Activated CD4-positive, alpha-beta T cell treated with anti-CD3 and anti-CD28 coated beads, Interleukin-2, amount 10 ng/mL, durations not matched to agents 7 days and 5 days (primary cell): ENCODE measurements at regions not wholly inside any gene's neighbourhood (a gene's known extent, or its start where the extent isn't known, plus 50 kb on each side); places are given as distances from the start of the nearest gene placed in this dataset.
"Not testable (repeated sequence)": the region's sequence is repeated elsewhere in the genome, so short reads cannot be mapped to it uniquely, and the experiment has no call there.

Experiments used
- CTCF ChIA-PET: fragments of 350-600 bp; sonication (Branson Sonifier 250); formaldehyde crosslinking; loops from one replicate; lab custom pipeline; 2021; ENCODE audit warnings: antibody characterized with exemption; lab: Charles Lee
- POLR2A ChIA-PET: fragments of 350-600 bp; sonication (Branson Sonifier 250); formaldehyde crosslinking; loops from one replicate; lab custom pipeline; 2021; ENCODE audit warnings: antibody characterized with exemption; lab: Charles Lee
- DNase-seq: peaks from one replicate; pipeline ENCODE4 v3.0.0-alpha.2; 2020
- H3K27ac Mint-ChIP-seq: one replicate; pipeline ENCODE4 v1.8.0; 2021; ENCODE audit warnings: mild to moderate bottlenecking, moderate library complexity, mixed read lengths
- H3K27me3 Mint-ChIP-seq: one replicate; pipeline ENCODE4 v1.8.0; 2021; ENCODE audit warnings: mixed read lengths
- H3K36me3 Mint-ChIP-seq: one replicate; pipeline ENCODE4 v1.8.0; 2021; ENCODE audit warnings: low read depth, mixed read lengths
- H3K4me1 Mint-ChIP-seq: one replicate; pipeline ENCODE4 v1.8.0; 2021; ENCODE audit warnings: mixed read lengths
- H3K4me3 Mint-ChIP-seq: one replicate; pipeline ENCODE4 v1.8.0; 2021; ENCODE audit warnings: mild to moderate bottlenecking, moderate library complexity, mixed read lengths
- H3K9me3 Mint-ChIP-seq: one replicate; pipeline ENCODE4 v1.8.0; 2021; ENCODE audit warnings: mixed read lengths

GRCh38 chr6:15157479-15157878, 88.4 kb upstream of the JARID2 start:
- POLR2A ChIA-PET = no interaction called here
- Mint-ChIP-seq H3K9me3 (no peaks in the 10 kb centered on the region), H3K27ac (no peak overlapping the region), H3K36me3 (no peaks in the 10 kb centered on the region), H3K27me3 (no peaks in the 10 kb centered on the region), H3K4me3 (no peak overlapping the region), H3K4me1 (no peaks in the 10 kb centered on the region)
- DNase-seq = no peak
- CTCF ChIA-PET = no interaction called here

- H3K4me1 Mint-ChIP-seq = no peaks in the 10 kb centered on the region
- CTCF ChIA-PET = interaction anchor here (0.7 to 2.0 kb wide), 2 partner anchors 9 to 1702 kb away, joined by 3 to 6 read pairs; no protein-coding TSS in a partner anchor
- H3K4me3 Mint-ChIP-seq = no peak overlapping the region
- no peaks in the 10 kb centered on the region for H3K36me3 Mint-ChIP-seq
- no peak for DNase-seq
- no peak overlapping the region for H3K27ac Mint-ChIP-seq
- POLR2A ChIA-PET = no interaction called here
- no peaks in the 10 kb centered on the region for H3K27me3 Mint-ChIP-seq
- no peaks in the 10 kb centered on the region for H3K9me3 Mint-ChIP-seq
Observed at GRCh38 chr6:15158821-15159619, 86.8 kb upstream of the JARID2 start.

- Mint-ChIP-seq H3K36me3 (no peaks in the 10 kb centered on the region), H3K27me3 (no peaks in the 10 kb centered on the region), H3K4me1 (no peaks in the 10 kb centered on the region), H3K27ac (no peak overlapping the region), H3K4me3 (no peak overlapping the region), H3K9me3 (no peaks in the 10 kb centered on the region)
- ChIA-PET POLR2A (no interaction called here), CTCF (interaction anchor here (0.6 kb wide), 1 partner anchor 19 kb away, joined by 3 read pairs; no protein-coding TSS in a partner anchor)
- DNase-seq = no peak
Observed at GRCh38 chr6:15160812-15161211, 85.1 kb upstream of the JARID2 start.

- not testable (repeated sequence) for DNase-seq, H3K36me3 Mint-ChIP-seq, H3K9me3 Mint-ChIP-seq, H3K4me1 Mint-ChIP-seq, H3K4me3 Mint-ChIP-seq, H3K27me3 Mint-ChIP-seq, H3K27ac Mint-ChIP-seq
- CTCF ChIA-PET = interaction anchor here (0.7 kb wide), 1 partner anchor 35 kb away, joined by 6 read pairs; no protein-coding TSS in a partner anchor
- POLR2A ChIA-PET = interaction anchor here (0.6 to 0.7 kb wide), 2 partner anchors 14 to 27 kb away, joined by 3 read pairs; no protein-coding TSS in a partner anchor
Observed at GRCh38 chr6:15164855-15165254, 81.0 kb upstream of the JARID2 start.

GRCh38 chr6:15166121-15166520, 79.7 kb upstream of the JARID2 start:
- Mint-ChIP-seq H3K4me1 (peaks cover 2% of the 10 kb centered on the region), H3K36me3 (no peaks in the 10 kb centered on the region), H3K4me3 (no peak overlapping the region), H3K27ac (no peak overlapping the region), H3K9me3 (no peaks in the 10 kb centered on the region), H3K27me3 (no peaks in the 10 kb centered on the region)
- ChIA-PET POLR2A (no interaction called here), CTCF (interaction anchor here (0.6 kb wide), 2 partner anchors 1572 to 1650 kb away, joined by 4 to 5 read pairs; no protein-coding TSS in a partner anchor)
- DNase-seq = no peak

- Mint-ChIP-seq H3K27me3 (no peaks in the 10 kb centered on the region), H3K9me3 (no peaks in the 10 kb centered on the region), H3K4me1 (peaks cover 2% of the 10 kb centered on the region), H3K4me3 (no peak overlapping the region), H3K36me3 (no peaks in the 10 kb centered on the region), H3K27ac (no peak overlapping the region)
- CTCF ChIA-PET = interaction anchor here (0.6 kb wide), 1 partner anchor 154 kb away, joined by 4 read pairs; no protein-coding TSS in a partner anchor
- POLR2A ChIA-PET = no interaction called here
- DNase-seq = no peak
Observed at GRCh38 chr6:15170126-15170525, 75.7 kb upstream of the JARID2 start.

- Mint-ChIP-seq H3K27me3 (no peaks in the 10 kb centered on the region), H3K36me3 (no peaks in the 10 kb centered on the region), H3K4me3 (no peak overlapping the region), H3K27ac (no peak overlapping the region), H3K4me1 (peaks cover 2% of the 10 kb centered on the region), H3K9me3 (no peaks in the 10 kb centered on the region)
- CTCF ChIA-PET = interaction anchor here (0.6 kb wide), 1 partner anchor 34 kb away, joined by 4 read pairs; no protein-coding TSS in a partner anchor
- POLR2A ChIA-PET = no interaction called here
- no peak for DNase-seq
Observed at GRCh38 chr6:15171026-15171425, 74.8 kb upstream of the JARID2 start.

- no peaks in the 10 kb centered on the region for H3K27me3 Mint-ChIP-seq
- no peak for DNase-seq
- no peak overlapping the region for H3K27ac Mint-ChIP-seq
- H3K36me3 Mint-ChIP-seq = no peaks in the 10 kb centered on the region
- POLR2A ChIA-PET = no interaction called here
- H3K4me1 Mint-ChIP-seq = no peaks in the 10 kb centered on the region
- no peaks in the 10 kb centered on the region for H3K9me3 Mint-ChIP-seq
- H3K4me3 Mint-ChIP-seq = no peak overlapping the region
- CTCF ChIA-PET = no interaction called here
Observed at GRCh38 chr6:15176816-15177370, 69.0 kb upstream of the JARID2 start.

GRCh38 chr6:15183979-15184378, 61.9 kb upstream of the JARID2 start:
- no peaks in the 10 kb centered on the region for H3K27me3 Mint-ChIP-seq
- no peaks in the 10 kb centered on the region for H3K9me3 Mint-ChIP-seq
- CTCF ChIA-PET = no interaction called here
- DNase-seq = no peak
- H3K4me3 Mint-ChIP-seq = no peak overlapping the region
- peaks cover 10% of the 10 kb centered on the region for H3K4me1 Mint-ChIP-seq
- POLR2A ChIA-PET = no interaction called here
- H3K27ac Mint-ChIP-seq = peak overlapping the region; percentile 57
- H3K36me3 Mint-ChIP-seq = no peaks in the 10 kb centered on the region

- Mint-ChIP-seq H3K4me1 (peaks cover 10% of the 10 kb centered on the region), H3K27ac (no peak overlapping the region), H3K9me3 (no peaks in the 10 kb centered on the region), H3K36me3 (no peaks in the 10 kb centered on the region), H3K27me3 (no peaks in the 10 kb centered on the region), H3K4me3 (no peak overlapping the region)
- POLR2A ChIA-PET = no interaction called here
- DNase-seq = no peak
- CTCF ChIA-PET = no interaction called here
Observed at GRCh38 chr6:15184441-15184861, 61.4 kb upstream of the JARID2 start.

- H3K4me1 Mint-ChIP-seq, DNase-seq, H3K36me3 Mint-ChIP-seq, H3K27me3 Mint-ChIP-seq, H3K4me3 Mint-ChIP-seq, H3K27ac Mint-ChIP-seq, H3K9me3 Mint-ChIP-seq, POLR2A ChIA-PET: not testable (repeated sequence)
- CTCF ChIA-PET = interaction anchor here (0.6 kb wide), 1 partner anchor 20 kb away, joined by 3 read pairs; no protein-coding TSS in a partner anchor
Observed at GRCh38 chr6:15185111-15185510, 60.8 kb upstream of the JARID2 start.

- H3K27ac Mint-ChIP-seq, DNase-seq, H3K4me3 Mint-ChIP-seq, CTCF ChIA-PET, POLR2A ChIA-PET, H3K27me3 Mint-ChIP-seq, H3K9me3 Mint-ChIP-seq, H3K4me1 Mint-ChIP-seq, H3K36me3 Mint-ChIP-seq: not testable (repeated sequence)
Observed at GRCh38 chr6:15193451-15193850, 52.4 kb upstream of the JARID2 start.

- Mint-ChIP-seq H3K4me3 (no peak overlapping the region), H3K27me3 (no peaks in the 10 kb centered on the region), H3K9me3 (no peaks in the 10 kb centered on the region), H3K4me1 (no peaks in the 10 kb centered on the region), H3K27ac (no peak overlapping the region), H3K36me3 (no peaks in the 10 kb centered on the region)
- POLR2A ChIA-PET = no interaction called here
- no peak for DNase-seq
- CTCF ChIA-PET = no interaction called here
Observed at GRCh38 chr6:15194453-15194852, 51.4 kb upstream of the JARID2 start.
